ENCODE measurements at regions not wholly inside any gene's neighbourhood (a gene's known extent, or its start where the extent isn't known, plus 50 kb on each side); places are given as distances from the start of the nearest gene placed in this dataset.
A peak's percentile ranks its signal among the peaks of the same experiment; 100 is the strongest.

DNA sequence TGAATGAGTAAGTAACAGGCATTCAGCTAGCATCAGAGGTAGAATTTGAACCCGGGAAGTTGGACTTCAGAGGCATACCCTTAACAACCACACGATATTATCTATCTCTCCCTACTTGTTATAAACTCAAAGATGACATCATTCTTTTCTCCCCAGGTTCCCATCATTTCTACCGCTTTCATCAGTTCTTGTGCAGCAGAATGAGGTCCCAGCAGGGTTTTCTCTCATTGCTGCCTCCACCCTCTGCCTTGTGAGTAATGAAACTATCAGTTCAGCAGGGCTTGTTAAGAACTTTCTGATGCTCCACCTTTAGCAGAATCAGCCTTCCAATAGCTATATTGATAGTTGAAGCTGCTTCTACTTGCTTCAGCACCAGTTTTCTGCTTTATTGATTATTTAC, 487.5 kb upstream of the KCNMB2 start:
- DNase-seq = no peak

DNA sequence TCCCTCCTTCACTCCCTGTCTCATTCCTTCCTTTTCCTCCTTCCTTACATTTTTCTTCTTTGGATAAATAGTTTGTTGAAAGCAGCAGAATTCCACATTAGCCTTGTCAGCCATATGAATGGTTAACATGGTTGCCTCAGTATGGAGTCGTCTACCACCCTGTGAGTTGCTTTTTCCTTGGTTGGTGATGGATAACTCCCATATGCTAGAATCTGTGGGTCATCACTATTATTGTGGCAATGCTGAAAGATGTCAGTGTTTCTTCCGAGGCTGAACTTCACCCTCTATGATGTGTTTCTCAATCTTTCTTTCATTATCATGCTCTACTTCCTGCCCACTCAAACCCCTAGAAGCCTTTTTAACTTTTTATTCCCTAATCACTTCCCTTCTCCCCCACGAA, 481.8 kb upstream of the KCNMB2 start:
- no peak for DNase-seq

DNA sequence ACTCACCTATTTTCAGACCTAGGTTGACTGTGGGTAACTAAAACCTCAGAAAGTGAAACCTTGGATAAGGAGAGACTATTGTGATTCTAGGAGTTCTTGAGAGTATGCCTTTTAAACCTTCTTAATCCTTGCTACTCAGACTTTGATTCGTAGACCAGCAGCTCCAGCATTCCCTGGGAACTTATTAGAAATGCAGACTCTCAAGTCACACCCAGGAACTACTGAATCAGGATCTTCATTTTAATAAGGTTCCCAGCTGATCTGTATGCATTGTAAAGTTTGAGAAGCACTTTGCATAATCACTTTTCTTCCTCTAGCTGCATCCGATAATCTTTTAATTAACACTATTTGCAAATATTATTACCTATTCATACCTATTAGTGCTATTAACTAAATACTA, 480.3 kb upstream of the KCNMB2 start:
- no peak for DNase-seq

DNA sequence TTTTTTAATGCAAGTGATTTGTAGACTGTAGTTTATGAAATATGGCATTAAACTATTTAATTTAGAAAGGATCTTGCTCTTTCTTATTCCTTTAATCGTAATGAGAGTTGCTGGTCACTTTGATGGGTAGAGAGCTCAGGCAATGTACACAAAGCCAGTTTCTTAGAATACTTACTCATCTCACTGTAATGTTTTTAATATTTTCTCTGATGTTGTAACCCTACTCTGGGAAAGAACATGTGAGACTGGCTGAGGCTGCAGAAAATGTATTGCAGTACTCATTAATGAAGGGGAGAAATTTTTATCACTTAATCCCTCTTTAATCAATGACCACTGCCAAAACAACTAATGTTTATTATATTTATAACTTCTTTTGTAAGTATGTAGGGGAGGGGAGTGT, 479.4 kb upstream of the KCNMB2 start:
- no peak for DNase-seq

DNA sequence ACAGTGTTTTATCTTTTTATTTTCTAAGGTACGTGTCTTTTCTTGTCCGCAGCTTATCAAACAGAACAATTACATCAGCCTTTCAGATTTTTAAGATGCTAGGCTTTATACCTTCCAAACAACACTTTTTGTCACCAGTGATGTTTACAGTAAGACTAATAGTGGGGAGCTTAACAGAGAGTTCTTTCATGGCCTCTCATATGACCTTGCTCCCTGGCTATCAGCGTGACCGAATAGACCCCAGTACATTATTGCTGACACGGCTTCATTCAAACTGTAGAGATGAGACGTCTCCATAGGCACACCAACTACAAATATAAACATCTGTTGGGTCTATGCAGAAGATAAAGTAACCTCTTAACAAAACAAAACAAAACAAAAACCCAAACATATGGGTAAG, 477.6 kb upstream of the KCNMB2 start:
- DNase-seq = no peak

DNA sequence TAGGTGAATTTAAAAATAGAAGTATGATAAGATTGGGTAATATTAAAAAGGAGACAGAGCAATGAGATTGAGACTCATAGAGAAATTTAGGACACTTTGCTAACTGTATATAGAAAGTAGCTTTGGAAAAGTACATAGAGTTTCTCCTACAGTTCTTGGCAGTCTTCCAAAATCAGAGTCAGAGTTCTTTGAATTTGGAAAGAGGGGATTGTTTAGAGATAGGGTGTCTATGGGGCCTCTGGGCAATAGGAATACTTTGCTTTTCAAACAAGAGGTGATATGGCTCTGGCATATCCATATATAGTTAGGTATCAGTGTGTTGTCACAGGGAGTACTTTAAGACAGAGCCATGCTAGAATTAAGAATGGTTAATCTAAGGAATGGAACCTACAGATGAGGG, 477.1 kb upstream of the KCNMB2 start:
- no peak for DNase-seq

DNA sequence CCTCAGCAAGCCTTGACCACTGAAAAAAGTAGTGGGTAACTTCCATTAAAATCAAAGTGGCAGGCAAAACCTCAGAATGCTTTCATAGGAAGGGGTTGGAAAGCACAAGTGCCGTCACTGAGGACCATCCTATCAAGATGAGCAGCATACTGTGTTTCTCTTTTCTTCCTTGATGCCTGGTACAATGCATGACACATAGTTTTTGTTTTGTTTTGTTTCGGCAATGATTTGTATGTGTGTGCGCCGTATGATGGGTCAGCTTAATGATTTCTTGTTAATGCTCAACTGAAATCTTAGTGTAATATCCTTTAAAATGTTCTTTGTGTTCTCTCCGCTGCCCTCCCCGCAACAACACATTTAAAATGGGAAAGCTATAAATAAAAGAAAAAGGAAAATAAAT, 476.4 kb upstream of the KCNMB2 start:
- DNase-seq = no peak

DNA sequence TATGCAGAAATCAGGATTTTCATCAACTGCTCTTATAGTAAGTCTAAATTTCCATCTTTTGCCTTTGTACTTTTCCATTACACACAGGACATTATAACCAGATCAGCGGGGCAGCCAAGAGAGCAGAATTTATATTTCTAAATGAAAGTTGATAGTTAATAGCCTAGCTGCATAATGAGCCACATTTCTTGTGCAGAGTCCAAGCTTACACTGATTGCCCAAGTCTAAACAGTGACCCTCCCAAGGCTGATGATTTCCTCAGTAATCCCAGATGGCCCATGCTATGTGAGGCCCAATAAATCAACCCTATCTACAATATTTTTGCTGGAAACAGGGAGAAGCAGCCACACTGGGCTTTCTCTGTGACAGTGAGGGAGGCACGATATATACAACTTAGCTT, 475.8 kb upstream of the KCNMB2 start:
- no peak for DNase-seq

DNA sequence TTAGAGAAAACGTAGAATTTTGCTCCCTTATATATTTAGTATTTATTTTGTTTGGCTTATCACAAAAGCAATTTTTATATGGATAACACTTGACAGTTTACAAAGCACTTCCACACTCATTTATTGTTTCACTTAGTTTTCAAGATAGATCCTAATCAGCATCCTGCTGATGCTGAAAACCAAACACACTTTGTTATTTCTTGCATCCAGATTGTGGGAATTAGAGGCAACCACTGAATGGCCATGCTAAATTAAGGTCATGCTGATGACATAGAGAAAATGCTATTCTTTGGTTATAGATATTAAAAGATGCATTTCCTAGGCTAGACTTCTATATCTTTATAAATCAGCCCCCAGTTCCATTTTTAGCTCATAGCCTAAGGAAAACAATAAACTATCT, 474.1 kb upstream of the KCNMB2 start:
- DNase-seq = no peak

DNA sequence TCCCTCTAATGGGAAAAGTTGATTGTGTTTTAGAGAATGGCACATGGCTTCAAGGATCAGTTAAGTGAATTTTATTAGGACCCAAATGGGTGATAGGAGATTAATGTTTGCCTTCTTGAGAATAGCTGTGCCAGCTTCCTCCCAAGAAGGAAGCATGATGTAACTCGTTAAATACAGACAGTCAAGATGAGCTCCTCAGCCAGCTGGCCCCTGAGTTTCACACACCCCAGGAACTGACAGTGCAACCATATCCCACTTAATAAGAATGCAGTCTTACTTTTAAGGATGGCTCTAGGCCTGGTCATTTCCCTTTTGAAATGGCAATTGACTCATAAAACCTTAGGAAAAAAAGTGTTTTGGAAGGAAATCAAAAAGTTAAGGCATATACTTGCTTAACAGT, 472.8 kb upstream of the KCNMB2 start:
- DNase-seq = no peak

DNA sequence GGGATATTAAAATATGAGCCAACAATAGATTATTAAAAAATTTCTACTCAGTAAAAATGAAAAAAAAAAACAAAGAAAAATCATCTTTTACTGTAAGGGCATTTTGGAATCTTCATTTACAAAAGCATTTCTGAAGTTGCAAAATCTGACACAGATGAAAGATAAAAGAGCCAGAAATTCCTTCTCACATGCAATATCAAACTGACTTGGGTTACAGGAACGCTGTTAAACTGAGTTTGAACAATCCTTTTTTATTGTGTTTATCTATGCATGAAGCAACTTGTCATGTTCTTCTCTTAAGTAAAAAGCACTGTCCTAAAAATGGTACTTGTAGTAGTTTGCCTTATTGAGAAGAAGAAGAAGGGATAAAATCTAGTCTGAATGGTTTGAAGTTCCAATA, 468.5 kb upstream of the KCNMB2 start:
- DNase-seq = no peak

DNA sequence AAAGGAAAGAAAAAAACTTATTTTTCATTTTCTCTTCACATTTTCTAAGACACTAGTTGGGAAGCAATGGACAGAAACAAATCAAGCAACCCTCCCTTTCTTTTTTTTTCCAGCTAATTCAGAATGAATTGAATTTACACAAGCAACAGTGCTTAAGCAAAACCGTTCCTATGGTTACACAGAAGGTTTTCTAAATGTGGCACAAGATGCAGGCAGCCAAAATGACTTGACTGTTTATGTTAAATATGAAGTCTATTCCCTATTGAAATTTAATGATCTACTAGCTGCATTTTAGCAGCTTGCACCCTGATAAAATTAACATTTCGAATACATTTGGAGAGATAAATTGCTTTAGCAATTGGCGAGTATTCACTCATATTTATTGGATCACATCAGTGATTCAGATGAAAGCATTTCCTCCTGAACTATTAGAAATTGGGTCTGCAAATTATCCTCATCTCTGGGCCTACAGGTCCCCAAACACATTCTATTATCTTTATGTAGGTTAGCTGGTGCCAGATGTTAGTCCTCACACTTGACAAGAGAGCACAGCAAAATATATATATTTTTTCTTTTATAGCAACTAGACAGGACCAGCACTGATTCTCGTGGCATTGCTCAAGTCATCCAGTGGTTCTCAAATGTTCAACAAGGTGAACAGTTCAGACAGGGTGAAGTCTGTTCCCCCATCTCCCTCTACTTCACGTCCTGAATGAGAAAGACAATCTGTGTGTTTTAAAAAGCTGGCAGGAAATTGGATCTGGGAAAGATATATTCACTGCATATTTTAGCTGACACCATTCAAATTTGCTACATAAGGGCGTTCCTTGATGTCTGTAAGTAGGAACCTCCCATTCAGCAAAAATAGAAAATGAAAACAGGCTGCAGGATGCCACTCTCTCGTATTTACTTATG, 463.6 kb upstream of the KCNMB2 start:
- DNase-seq = peak; percentile 56

DNA sequence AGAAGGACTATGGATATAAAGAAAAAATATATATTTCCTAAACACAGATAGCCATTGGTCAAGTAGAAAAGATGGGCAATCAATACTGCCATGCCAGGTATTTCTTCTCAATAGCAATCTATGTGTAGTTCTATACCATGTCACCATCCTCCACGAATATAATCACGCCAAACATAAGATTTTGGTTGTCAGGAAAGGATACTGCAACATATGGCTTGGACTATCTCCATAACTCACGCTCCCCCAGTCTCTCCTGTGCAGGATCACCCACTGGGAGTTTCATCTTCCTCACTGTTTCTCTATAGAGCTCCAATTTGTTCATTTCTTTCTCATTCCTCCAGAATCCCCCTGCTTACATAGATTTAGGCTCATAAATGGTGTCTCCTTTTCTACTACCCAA, 462.9 kb upstream of the KCNMB2 start:
- no peak for DNase-seq

DNA sequence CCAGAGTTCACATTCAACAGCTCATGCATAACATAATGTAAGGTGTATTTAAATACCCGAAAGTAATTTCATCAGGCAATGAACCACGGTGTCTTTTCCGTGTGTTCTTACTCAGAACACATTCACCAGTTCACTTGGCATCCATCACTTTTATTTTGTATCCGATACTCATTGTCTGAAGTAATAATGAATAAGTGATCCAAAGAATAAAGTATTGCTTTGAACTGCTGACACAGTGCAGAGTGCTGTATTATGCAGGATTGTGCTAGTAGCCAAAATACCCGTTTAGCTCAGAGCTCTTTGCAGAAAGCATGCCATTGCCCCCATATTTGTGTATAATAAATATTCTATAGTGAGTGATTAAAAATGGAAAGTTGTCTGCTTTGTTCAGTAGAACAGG, 460.9 kb upstream of the KCNMB2 start:
- no peak for DNase-seq

DNA sequence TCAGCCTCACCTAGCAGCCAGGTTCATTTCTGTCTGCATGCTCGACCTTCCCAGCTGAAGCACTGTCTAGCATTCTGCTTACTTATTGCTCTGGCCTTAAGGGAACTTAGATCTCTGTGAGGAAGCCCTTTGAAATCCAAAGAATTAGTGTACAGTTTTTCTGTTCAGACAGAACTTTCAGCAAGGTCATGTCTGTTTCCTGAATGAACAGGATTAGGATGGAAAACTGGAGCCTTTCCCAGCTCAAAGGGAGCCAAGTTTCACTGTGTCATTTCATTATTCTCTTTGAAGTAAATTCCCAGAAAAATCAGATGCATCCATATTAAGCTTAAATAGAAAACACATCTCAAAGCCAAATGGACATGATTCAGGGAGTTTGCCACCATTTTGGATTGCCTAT, 457.3 kb upstream of the KCNMB2 start:
- DNase-seq = no peak

DNA sequence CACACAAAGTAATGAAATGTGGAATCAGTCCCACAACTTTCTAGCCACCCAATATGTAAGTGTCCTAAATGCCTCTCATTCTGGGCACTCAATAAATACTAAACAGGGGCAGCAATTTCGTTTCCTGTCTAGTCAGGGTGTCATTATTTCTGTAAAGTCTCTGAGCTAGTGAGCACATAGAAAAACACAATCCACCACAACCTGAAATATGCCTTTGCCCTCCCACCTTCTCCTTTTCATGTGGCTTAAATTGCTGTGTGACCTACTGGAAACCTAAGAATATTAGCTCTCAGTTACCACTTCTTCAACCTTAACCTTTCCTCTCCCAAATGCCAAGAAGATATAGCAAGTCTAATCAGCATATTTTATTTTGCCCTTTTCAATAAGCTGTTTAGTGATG, 456.3 kb upstream of the KCNMB2 start:
- no peak for DNase-seq

DNA sequence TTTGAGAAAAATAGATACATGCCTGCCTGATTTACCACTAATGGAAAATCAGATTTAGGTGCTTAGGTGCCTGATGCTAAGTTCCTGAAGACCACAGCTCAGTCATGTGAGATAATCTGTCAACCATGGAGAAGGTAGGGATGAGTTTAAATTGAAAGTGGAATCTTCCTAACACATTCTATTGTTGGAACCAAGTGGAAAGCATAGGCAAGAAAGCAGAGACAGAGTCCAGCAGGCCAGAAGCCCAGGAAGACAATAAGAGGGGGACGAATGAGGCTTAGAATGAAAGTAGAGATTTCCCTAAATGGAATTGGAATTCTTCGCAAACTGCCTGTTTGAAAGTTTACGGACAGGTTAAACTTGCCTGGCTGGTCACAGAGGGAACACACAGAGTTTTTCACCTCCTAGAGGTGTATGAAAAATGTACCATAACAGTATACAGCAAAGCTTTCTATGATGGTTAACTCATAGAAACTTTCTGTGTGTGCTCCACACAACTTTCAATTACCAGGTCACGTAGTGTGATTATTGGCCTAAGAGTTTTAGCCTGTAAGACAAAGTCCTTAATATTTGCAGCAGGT, 453.8 kb upstream of the KCNMB2 start:
- DNase-seq = no peak

DNA sequence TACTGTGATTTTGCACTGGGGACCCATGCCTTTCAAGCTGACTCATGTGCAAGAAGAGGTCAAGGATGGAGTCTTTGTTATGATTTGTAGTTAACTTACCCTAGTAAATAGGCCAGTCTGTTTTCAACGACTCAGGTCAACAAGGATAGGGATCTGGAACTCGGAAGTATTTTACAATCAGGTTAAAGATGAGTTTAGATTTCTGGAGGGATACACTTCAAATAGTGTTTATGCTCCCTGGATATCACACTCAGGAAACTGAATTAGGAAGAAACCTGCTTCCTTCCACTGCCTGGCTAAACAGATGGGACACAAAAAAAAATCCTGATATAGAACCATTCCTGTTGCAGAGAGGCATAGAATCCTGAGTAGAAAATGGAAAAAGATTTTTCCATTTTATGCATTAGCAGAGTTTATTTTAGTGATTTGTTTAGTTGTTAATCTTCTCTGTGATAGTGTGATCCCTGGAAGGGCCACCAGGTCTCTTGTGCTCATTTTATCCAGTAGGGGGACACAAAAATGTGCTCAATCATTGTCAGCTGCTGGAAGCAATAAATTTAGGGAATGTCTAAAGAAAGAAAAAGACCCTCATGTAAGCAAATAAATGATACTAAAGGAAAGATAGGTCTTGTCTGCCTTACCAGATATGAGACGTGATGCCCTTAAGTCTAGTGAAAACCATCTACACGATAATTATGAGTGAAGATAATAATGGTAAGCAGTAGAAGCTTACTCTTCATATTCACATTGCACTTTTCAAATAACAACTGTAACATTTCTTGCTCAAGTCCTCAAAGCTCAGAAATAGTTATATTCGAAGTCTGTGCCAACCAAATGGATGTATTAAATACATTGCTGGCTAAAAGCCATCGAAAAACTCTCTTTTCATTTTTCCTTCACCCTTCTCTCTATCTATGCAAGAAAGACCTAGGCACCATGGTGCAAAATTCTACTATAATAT, 452.1 kb upstream of the KCNMB2 start:
- DNase-seq = peak; percentile 49

DNA sequence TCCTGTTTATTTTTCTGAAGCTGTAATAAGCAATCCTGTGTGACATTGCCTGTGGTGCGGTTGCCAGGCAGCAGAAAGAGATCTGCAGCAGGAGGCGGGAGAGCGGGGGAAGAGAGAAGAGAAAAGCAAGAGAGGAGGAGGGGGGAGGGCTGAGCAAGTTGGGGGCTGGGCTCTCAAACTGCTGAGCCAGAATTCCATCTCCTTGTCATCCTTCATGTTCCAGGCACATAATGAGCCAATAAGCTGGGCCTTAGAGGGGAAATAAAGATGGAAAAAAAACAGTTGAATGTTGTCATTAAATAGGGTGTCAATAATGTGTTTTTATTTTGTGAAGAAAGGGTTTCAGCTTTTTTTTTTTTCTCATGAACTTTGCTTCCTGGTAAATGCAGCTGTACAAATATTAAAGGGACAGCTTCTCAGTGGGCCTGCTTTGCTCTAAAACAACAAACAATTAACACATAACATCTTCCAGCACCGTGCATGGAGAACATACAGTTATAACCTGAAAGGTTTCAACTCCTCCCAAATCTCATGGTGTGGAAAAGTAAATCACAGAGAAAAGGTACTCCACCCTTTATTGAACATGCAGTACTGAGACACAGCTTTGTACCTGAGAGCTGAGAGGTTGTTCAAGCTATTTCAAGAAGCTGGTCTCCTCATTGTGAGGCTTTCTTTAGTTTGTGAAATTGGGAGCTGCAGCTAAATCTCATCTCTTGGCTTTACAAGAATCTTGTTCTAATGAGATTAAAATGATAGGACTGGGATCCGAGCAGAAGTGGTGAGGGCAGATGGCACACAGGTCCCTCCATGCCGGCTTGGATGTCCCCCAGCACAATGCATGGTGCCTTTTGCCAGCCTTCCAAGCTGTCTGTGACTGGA, 451.1 kb upstream of the KCNMB2 start:
- DNase-seq = peak; percentile 98

DNA sequence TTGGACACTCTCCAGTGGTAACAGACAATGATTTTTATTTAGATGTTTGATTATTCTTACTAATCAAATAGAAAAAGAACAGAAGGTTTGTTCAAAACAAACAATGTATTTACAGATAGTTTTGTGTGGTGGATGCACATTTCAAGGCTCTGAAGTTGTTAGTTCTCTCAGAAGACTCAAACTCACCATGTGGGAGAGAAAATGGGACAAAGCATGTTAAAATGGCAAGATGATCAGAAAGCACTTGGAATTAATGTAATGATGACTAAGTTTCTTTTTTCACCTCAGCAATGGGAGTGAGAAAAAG, 450.5 kb upstream of the KCNMB2 start:
- no peak for DNase-seq

DNA sequence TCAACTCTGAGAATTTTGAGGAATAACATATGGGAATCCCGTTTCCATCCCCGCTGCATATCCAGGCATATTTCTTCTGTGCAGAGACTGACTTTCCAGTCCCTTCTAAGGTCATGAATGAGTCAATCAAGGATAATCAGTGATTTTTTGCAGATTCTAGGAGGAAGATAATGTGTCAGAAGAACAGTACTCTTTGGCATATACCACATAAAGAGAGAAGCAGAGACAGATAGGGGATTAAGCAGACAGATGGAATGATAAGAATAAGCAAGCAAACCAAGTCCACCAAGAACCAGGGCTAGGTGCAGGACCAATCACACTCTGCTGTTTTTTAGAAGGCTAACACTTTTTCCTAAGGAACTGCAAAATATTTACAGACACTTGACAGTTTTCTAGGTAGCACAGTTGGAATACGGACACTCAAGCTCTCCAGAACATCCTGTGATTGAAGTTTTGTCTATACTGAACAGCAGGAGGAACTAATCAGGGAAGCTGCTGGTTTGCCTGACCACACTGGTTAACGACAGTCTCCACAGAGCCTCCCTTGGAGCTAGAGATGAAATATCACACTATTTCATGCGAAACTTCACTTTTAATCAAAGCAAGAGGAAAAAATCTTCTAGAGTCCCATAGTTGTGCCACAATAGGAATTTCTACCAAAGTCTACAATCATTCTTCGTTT, 450.0 kb upstream of the KCNMB2 start:
- no peak for DNase-seq

DNA sequence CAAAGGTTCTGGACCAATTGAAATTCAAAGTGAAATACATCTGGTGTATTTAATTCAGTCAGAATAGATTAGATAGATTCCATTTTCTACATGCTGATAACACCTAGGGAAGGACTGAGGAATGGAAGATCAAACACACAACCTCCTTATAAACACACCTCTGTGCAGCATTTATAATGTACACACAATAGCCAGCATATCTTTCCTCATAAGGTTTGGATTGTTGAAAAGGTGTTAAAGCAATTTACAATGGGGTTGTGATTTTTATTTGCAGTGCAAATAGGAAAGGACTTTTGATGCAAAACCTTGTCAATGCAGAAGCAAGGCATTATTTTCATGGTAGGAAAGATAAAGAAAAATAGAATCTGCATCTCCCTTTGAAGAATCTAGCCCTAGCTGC, 448.9 kb upstream of the KCNMB2 start:
- no peak for DNase-seq
